CD4-positive, alpha-beta T cell (primary cell): ENCODE measurements at regions not wholly inside any gene's neighbourhood (a gene's known extent, or its start where the extent isn't known, plus 50 kb on each side); places are given as distances from the start of the nearest gene placed in this dataset.

ENCODE experiments used
- ATAC-seq: fragments of 200-7000 bp; cut with Tn5 transposase; one replicate; pipeline ENCODE4 v1.10.0; 2022; ENCODE audit warnings: mild to moderate bottlenecking; ENCODE audit not compliant: poor library complexity
- CTCF ChIA-PET: fragments of 350-600 bp; sonication (Branson Sonifier 250); formaldehyde crosslinking; loops from one replicate; lab custom pipeline; 2021; ENCODE audit warnings: antibody characterized with exemption, inconsistent platforms; lab: Charles Lee
- POLR2A ChIA-PET: fragments of 350-600 bp; sonication (Branson Sonifier 250); formaldehyde crosslinking; loops from one replicate; lab custom pipeline; 2021; ENCODE audit warnings: antibody characterized with exemption, inconsistent platforms; lab: Charles Lee
- DNase-seq, 14 experiments: peaks; one replicate each; pipeline ENCODE4 v3.0.0-alpha.2; 2013 to 2020; ENCODE audit warnings: mixed read lengths in 2 of 14
- H3K27ac ChIP-seq, 2 donors: one replicate each; pipeline versions ENCODE4 v1.5.1 to v1.7.0; 2013; ENCODE audit warnings: low read length in 2 of 2, low read depth in 1 of 2, mild to moderate bottlenecking in 1 of 2
- H3K27me3 ChIP-seq, 2 experiments: 1 replicate in 1 of 2; 2 replicates in 1 of 2; pipeline versions ENCODE4 v1.6.1 to v1.7.0; 2013; ENCODE audit warnings: low read length in 2 of 2, control low read depth in 1 of 2, mild to moderate bottlenecking in 1 of 2, moderate library complexity in 1 of 2; ENCODE audit not compliant: insufficient read depth in 2 of 2, control insufficient read depth in 1 of 2
- H3K36me3 ChIP-seq: one replicate; pipeline ENCODE4 v1.6.1; 2013; ENCODE audit warnings: low read length, control low read depth; ENCODE audit not compliant: insufficient read depth
- H3K4me1 ChIP-seq: one replicate; pipeline ENCODE4 v1.6.1; 2013; ENCODE audit warnings: low read length, control low read depth; ENCODE audit not compliant: insufficient read depth
- H3K4me3 ChIP-seq: one replicate; pipeline ENCODE4 v1.5.1; 2013; ENCODE audit warnings: mild to moderate bottlenecking, low read length, moderate library complexity
- H3K9me3 ChIP-seq, 2 experiments: 1 replicate in 1 of 2; 2 replicates in 1 of 2; pipeline versions ENCODE4 v1.6.1 to v1.7.0; 2013; ENCODE audit warnings: low read length in 2 of 2, mild to moderate bottlenecking in 2 of 2, control low read depth in 1 of 2, moderate library complexity in 1 of 2; ENCODE audit not compliant: control insufficient read depth in 1 of 2, insufficient read depth in 1 of 2
- H3K27ac Mint-ChIP-seq: one replicate; pipeline ENCODE4 v1.8.0; 2020; ENCODE audit warnings: mixed read lengths
- H3K27me3 Mint-ChIP-seq: one replicate; pipeline ENCODE4 v1.8.0; 2021; ENCODE audit warnings: mixed read lengths
- H3K36me3 Mint-ChIP-seq: one replicate; pipeline ENCODE4 v1.8.0; 2021; ENCODE audit warnings: low read depth, mixed read lengths
- H3K4me1 Mint-ChIP-seq: one replicate; pipeline ENCODE4 v1.8.0; 2021; ENCODE audit warnings: low read depth, mixed read lengths
- H3K4me3 Mint-ChIP-seq: one replicate; pipeline ENCODE4 v1.8.0; 2020; ENCODE audit warnings: mild to moderate bottlenecking, mixed read lengths
- H3K9me3 Mint-ChIP-seq: one replicate; pipeline ENCODE4 v1.8.0; 2020; ENCODE audit warnings: mixed read lengths
- CTCF ChIP-seq: fragments of 200-600 bp; IDR thresholded peaks from one replicate; pipeline ENCODE4 v1.8.0; 2022; ENCODE audit warnings: antibody characterized with exemption, mild to moderate bottlenecking
- intact Hi-C, 2 experiments: fragments of 100-400 bp; cut with DNase I in 1 of 2; cut with micrococcal nuclease in 1 of 2; formaldehyde crosslinking; loops; one replicate each; pipeline versions ENCODE4 v1.15.1 to v1.9.0; 2023 to 2025; cut with DNase I, micrococcal nuclease

- Mint-ChIP-seq H3K4me1 (no peaks in the 10 kb centered on the region), H3K9me3 (peaks cover 3% of the 10 kb centered on the region), H3K27ac (no peak overlapping the region), H3K27me3 (no peaks in the 10 kb centered on the region), H3K4me3 (no peak overlapping the region), H3K36me3 (no peaks in the 10 kb centered on the region)
- no peak for TF ChIP-seq CTCF
- no peaks in the 10 kb centered on the region for H3K36me3 ChIP-seq
- H3K27ac ChIP-seq: no peak overlapping the region
- intact Hi-C loops: no loop called here
- no peaks in the 10 kb centered on the region for H3K4me1 ChIP-seq
- H3K27me3 ChIP-seq: no peaks in the 10 kb centered on the region
- ATAC-seq: no peak
- H3K4me3 ChIP-seq: no peak overlapping the region
- ChIA-PET POLR2A (no interaction called here), CTCF (no interaction called here)
- DNase-seq: no peak
- H3K9me3 ChIP-seq: no peaks in the 10 kb centered on the region
Measured at GRCh38 chr1:185458670-185459069, 141.6 kb upstream of the IVNS1ABP start.

GRCh38 chr1:185453496-185454192, 136.6 kb upstream of the IVNS1ABP start:
- Histone ChIP-seq H3K9me3 (no peaks in the 10 kb centered on the region), H3K36me3 (no peaks in the 10 kb centered on the region), H3K4me1 (no peaks in the 10 kb centered on the region), H3K27me3 (no peaks in the 10 kb centered on the region), H3K4me3 (no peak overlapping the region), H3K27ac (no peak overlapping the region)
- TF ChIP-seq CTCF: no peak
- ATAC-seq (no peak), DNase-seq (no peak)
- Mint-ChIP-seq H3K9me3 (peaks cover 2% of the 10 kb centered on the region), H3K4me3 (no peak overlapping the region), H3K27me3 (no peaks in the 10 kb centered on the region), H3K4me1 (no peaks in the 10 kb centered on the region), H3K27ac (no peak overlapping the region), H3K36me3 (no peaks in the 10 kb centered on the region)
- CTCF ChIA-PET: no interaction called here
- POLR2A ChIA-PET: no interaction called here
- intact Hi-C loops: no loop called here

GRCh38 chr1:185450917-185451316, 133.9 kb upstream of the IVNS1ABP start:
- ChIA-PET CTCF (interaction anchor here (1.3 to 1.5 kb wide), 2 partner anchors 17 to 145 kb away, joined by 3 read pairs; no protein-coding TSS in a partner anchor), POLR2A (no interaction called here)
- no peak overlapping the region for H3K27ac ChIP-seq
- H3K27me3 Mint-ChIP-seq: no peaks in the 10 kb centered on the region
- intact Hi-C loops: no loop called here
- no peaks in the 10 kb centered on the region for H3K4me1 ChIP-seq
- no peak for TF ChIP-seq CTCF
- no peaks in the 10 kb centered on the region for H3K36me3 ChIP-seq
- no peaks in the 10 kb centered on the region for H3K9me3 ChIP-seq
- no peaks in the 10 kb centered on the region for H3K4me1 Mint-ChIP-seq
- H3K27me3 ChIP-seq: no peaks in the 10 kb centered on the region
- ATAC-seq (no peak), DNase-seq (no peak)
- H3K27ac Mint-ChIP-seq: no peak overlapping the region
- no peak overlapping the region for H3K4me3 Mint-ChIP-seq
- peaks cover 2% of the 10 kb centered on the region for H3K9me3 Mint-ChIP-seq
- H3K4me3 ChIP-seq: no peak overlapping the region
- H3K36me3 Mint-ChIP-seq: no peaks in the 10 kb centered on the region
